ENCODE measurements at regions not wholly inside any gene's neighbourhood (a gene's known extent, or its start where the extent isn't known, plus 50 kb on each side); places are given as distances from the start of the nearest gene placed in this dataset.

DNA sequence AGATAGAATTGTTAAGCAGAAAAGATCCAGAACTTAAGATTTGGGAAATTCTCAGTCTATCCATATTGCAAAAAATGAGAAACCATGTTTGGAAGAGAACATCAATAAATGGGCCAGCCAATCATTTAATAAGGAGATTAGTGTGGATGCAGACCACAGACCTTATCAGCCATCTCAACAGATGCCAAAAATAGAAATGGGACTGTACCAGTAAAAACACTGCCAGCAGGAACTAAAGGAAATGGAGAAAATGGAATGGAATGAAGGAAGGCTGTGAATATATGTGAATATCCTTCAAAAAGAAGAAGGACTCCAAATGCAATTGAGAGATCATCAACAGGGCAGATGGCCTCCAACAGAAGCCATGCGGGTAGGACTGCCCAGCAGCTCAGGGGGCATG lies 52.7 kb upstream of the ZNF618 start:
- in situ Hi-C loops (cut with MboI; ENCODE audit: low sequenced_read_pairs, unreplicated experiment) = no loop called here
- TF ChIP-seq, protein P1, sequence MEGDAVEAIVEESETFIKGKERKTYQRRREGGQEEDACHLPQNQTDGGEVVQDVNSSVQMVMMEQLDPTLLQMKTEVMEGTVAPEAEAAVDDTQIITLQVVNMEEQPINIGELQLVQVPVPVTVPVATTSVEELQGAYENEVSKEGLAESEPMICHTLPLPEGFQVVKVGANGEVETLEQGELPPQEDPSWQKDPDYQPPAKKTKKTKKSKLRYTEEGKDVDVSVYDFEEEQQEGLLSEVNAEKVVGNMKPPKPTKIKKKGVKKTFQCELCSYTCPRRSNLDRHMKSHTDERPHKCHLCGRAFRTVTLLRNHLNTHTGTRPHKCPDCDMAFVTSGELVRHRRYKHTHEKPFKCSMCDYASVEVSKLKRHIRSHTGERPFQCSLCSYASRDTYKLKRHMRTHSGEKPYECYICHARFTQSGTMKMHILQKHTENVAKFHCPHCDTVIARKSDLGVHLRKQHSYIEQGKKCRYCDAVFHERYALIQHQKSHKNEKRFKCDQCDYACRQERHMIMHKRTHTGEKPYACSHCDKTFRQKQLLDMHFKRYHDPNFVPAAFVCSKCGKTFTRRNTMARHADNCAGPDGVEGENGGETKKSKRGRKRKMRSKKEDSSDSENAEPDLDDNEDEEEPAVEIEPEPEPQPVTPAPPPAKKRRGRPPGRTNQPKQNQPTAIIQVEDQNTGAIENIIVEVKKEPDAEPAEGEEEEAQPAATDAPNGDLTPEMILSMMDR (IDR thresholded peaks at IDR 0.05; ENCODE audit: borderline replicate concordance, control extremely low read depth, extremely low read depth, insufficient read depth, missing control alignments) = no peak

More for the DNA sequence above, 52.7 kb upstream of the ZNF618 start:
- DNase-seq (ENCODE audit: low spot score) = no peak

All from GM13976 (cell line).